Limb (tissue), 2 donors: ENCODE measurements at regions not wholly inside any gene's neighbourhood (a gene's known extent, or its start where the extent isn't known, plus 50 kb on each side); places are given as distances from the start of the nearest gene placed in this dataset.

Experiments
- DNase-seq, 2 donors: peaks; one replicate each; pipeline ENCODE4 v3.0.0-alpha.2; 2016; ENCODE audit errors: extremely low spot score in 2 of 2

DNA sequence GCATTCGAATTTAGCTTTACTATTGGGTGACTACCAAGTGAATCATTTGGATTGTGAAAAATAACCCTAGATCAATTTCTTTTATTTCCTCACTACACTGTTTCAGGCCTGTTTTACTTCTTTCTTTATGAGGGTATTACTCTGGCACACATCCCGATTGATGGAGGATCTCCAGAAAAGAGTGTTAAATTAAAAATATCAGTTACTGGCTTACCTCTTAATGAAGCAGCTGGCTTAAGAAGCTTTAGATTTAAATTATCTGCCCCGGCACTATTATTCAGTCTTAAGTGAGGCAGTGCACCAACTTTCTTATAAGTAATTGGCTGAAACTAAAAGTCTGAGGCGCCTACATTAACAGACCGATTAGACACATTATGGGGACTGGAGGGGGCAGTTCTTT, 1097.4 kb downstream of the TTLL7 start:
- no peak for DNase-seq

DNA sequence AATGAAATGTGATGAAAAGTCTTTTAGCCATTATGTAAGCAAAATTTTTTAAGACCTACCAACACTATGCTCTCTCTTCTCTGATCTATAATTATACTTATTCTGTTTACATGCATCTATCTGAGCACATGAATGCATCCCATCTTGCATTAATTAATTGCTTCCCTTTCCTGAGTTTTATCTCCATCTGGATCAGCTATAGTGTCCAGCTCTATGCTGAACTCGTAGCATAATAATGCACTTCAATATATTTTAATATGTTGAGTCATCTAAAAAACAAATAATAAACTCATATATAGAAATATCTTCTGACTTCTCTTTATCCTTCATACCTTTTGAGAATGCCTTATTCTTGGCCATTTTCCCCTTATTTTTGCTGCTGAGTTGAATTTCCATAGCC, 1097.8 kb downstream of the TTLL7 start:
- no peak for DNase-seq

- no peak for DNase-seq
These were observed 1098.3 kb downstream of the ADGRL2 start for GRCh38 chr1:82899017-82899416.

GRCh38 chr1:82897549-82897948, 1096.8 kb downstream of the ADGRL2 start:
- no peak for DNase-seq

- DNase-seq, result no peak
These were observed 1095.3 kb downstream of the ADGRL2 start for GRCh38 chr1:82896036-82896435.

- no peak for DNase-seq
These were observed 1093.9 kb downstream of the ADGRL2 start for GRCh38 chr1:82894635-82895034.

GRCh38 chr1:82893712-82894470, 1093.2 kb downstream of the ADGRL2 start:
- no peak for DNase-seq

DNA sequence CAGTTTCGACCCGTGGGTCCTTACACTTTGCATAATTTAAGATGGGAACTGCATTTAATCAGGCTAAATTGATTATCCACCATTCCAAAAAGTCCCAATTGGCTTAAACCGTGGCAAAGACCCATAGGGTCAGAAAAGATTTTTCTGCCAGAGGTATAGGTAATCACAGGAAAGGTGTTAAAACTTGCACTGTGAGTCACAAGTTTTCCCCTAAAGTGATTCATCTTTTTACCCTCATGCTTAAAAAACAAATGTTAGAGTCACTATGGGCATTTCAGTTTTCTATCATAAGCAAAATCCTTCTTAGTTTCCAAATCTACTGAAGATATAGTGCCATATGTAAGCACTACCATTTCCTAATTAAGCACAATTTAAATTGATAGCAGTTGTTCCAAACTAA, 1079.8 kb downstream of the ADGRL2 start:
- DNase-seq, result no peak

GRCh38 chr1:82879701-82880305, 1079.1 kb downstream of the ADGRL2 start:
- DNase-seq, result peak in 1 of 2 donors; percentile 81

DNA sequence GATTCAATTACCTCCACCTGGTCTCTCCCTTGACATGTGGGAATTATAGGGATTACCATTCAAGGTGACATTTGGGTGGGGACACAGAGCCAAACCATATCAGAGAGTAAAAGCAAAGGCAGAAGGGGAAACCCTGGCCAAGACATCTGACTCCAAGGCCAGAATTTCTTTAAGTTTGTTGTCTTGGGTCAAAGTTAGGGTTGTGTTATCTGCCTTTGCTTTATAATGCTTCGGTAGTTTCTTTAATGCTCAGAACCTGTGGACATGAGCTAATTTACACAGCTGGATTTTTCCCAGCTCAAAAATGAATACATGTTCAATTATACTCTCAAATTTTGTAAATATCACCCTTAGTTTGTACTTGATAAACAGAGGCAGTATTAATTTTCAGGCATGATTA, 1074.4 kb downstream of the ADGRL2 start:
- DNase-seq, result no peak

GRCh38 chr1:82874041-82874440, 1073.3 kb downstream of the ADGRL2 start:
- DNase-seq, result no peak

GRCh38 chr1:82870332-82870731, 1069.6 kb downstream of the ADGRL2 start:
- DNase-seq, result no peak

DNA sequence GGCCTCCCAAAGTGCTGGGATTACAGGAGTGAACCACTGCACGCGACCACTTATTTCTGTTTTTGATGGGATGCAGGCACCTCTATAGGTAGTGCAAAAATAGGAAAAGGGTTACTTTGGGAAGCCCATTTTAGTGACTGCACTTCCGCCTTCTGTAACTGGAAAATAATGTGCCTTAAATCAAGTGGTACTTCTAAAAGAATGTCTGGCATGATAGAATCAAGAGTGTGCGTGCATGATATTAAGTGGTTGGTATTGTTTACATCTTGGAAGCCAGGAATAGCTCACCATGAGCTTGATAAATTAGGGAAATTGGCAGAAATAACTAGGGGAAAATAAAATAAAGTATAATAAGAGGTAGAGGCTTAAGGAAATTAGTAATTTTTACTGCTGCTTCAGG, 1067.0 kb downstream of the ADGRL2 start:
- no peak for DNase-seq

GRCh38 chr1:82861749-82862148, 1061.0 kb downstream of the ADGRL2 start:
- no peak for DNase-seq

DNA sequence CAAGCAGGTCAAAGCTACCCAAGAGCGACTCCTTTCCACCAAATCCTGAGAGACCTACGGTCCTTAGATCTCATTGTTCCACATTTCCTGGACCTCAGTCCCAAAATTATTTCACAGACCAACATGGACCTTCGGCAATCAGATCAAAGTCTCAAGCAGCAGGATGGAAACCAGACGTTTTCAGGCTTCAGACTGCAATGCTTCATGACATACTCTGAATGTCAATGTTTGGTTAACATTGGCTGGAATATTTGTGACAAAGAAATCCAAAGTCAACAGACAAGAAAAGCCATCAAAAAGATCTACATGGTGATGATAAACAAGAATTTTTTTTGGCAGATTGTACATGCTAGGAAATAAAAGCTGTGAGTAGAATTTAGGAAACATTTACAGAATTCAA, 1057.3 kb downstream of the ADGRL2 start:
- no peak for DNase-seq

GRCh38 chr1:82849460-82849859, 1048.7 kb downstream of the ADGRL2 start:
- DNase-seq, result no peak

DNA sequence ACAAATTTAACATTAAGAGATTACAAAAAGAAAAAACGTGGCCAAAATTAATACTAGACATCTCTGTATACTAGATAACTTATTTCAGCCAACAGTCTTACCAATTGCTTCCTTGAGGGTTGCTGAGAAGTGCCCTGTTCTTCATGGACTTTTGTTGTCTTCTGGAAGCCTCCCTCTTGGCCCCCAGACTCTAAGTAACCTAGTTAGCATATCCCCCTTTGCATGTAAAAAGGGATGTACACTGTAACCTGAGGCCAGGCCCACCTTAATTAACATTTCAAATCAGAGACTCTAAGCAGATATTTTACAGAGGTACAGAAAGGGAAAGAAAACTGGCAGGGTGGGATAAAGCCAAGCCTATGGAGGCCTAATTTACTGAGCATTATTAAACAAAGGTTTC, 1047.3 kb downstream of the ADGRL2 start:
- no peak for DNase-seq

- no peak for DNase-seq
These were observed 1045.1 kb downstream of the ADGRL2 start for GRCh38 chr1:82845866-82846265.

GRCh38 chr1:82844911-82845827, 1044.4 kb downstream of the ADGRL2 start:
- no peak for DNase-seq

GRCh38 chr1:82844447-82844846, 1043.7 kb downstream of the ADGRL2 start:
- DNase-seq, result no peak

DNA sequence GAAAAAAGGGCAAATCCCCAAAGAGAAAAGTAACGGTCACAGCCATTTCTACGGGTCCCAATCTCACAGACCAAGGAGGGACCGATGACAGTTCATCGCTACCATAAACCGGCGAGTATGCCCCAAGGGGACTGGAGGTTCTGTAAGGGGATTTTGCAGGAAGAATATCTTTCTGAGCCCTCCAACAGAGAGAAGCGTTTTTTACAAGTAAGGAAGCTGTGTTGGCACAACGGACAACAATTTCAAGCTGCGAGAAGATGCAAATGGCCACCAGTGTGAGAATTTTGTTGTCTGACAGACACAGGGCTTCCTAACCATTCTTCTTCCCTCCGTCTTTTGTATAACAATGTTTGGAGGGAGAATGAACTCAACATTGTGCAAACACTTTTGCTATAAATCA, 1043.1 kb downstream of the ADGRL2 start:
- no peak for DNase-seq

DNA sequence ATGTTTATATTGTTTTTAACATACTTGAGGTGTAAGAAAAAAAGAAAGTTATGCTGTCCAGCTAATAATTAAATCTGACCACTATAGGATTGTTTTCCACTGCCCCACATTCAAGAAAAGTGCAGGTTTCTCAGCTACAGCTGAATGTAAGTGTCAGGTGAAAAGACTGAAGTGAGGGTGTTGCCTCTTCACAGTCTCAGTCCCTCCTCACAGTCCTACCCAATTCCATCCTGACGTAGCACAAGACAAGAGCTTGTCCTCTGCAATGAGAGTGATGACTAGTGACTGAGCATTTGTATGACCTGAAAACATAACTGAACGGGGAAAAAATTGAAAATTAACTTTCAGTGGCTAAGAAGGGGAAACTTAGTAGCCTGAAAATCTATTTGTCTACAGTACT, 1039.5 kb downstream of the ADGRL2 start:
- DNase-seq, result no peak
